GM06990 (cell line): ENCODE measurements at regions not wholly inside any gene's neighbourhood (a gene's known extent, or its start where the extent isn't known, plus 50 kb on each side); places are given as distances from the start of the nearest gene placed in this dataset.

ENCODE experiments used
- DNase-seq: peaks from one replicate; pipeline ENCODE4 v3.0.0-alpha.2; 2011; ENCODE audit not compliant: insufficient read length; ENCODE audit errors: extremely low read depth
- H3K27me3 ChIP-seq: replicated peaks from 2 replicates; pipeline ENCODE4 v1.6.0; 2011; ENCODE audit warnings: low read length; ENCODE audit not compliant: control insufficient read depth, insufficient read depth
- H3K36me3 ChIP-seq: 2 replicates; pipeline ENCODE4 v1.5.1; 2011; ENCODE audit warnings: low read length; ENCODE audit not compliant: control insufficient read depth, insufficient read depth
- H3K4me3 ChIP-seq: replicated peaks from 2 replicates; pipeline ENCODE4 v1.5.1; 2011; ENCODE audit warnings: low read depth, mild to moderate bottlenecking, control low read depth, low read length
- TF ChIP-seq, protein P1 (sequence below): IDR thresholded peaks from 2 replicates; pipeline ENCODE4 v1.5.1; 2011; ENCODE audit warnings: low read length, control low read depth, mild to moderate bottlenecking, inconsistent platforms; ENCODE audit not compliant: insufficient read depth, poor library complexity, severe bottlenecking

DNA sequence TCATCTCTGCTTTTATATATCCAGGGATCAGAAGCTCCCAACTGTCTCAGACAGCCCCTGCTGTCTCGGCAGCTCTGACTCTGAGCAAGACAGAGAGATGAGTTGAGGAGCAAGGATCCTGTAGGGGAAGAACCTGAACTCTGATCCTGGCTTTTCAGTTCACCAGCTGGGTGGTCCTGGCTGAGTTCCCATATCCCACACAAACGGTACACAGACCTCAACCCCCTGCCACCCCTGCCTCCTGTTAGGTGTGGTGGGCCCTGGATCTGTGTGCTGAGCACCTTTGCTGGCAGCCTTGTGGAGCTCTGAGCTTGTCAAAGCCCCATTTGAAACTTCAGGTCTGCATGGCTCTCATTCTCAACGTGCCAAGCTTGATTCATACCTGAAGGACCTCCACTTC is 54.3 kb upstream of the GPR26 start:
- no peak overlapping the region for H3K4me3 ChIP-seq
- no peak for DNase-seq
- H3K36me3 ChIP-seq, result no peaks in the 10 kb centered on the region
- TF ChIP-seq, protein P1, sequence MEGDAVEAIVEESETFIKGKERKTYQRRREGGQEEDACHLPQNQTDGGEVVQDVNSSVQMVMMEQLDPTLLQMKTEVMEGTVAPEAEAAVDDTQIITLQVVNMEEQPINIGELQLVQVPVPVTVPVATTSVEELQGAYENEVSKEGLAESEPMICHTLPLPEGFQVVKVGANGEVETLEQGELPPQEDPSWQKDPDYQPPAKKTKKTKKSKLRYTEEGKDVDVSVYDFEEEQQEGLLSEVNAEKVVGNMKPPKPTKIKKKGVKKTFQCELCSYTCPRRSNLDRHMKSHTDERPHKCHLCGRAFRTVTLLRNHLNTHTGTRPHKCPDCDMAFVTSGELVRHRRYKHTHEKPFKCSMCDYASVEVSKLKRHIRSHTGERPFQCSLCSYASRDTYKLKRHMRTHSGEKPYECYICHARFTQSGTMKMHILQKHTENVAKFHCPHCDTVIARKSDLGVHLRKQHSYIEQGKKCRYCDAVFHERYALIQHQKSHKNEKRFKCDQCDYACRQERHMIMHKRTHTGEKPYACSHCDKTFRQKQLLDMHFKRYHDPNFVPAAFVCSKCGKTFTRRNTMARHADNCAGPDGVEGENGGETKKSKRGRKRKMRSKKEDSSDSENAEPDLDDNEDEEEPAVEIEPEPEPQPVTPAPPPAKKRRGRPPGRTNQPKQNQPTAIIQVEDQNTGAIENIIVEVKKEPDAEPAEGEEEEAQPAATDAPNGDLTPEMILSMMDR, result no peak
- H3K27me3 ChIP-seq, result no peaks in the 10 kb centered on the region

GRCh38 chr10:123613346-123613850 is 52.8 kb upstream of the GPR26 start:
- Histone ChIP-seq H3K36me3 (no peaks in the 10 kb centered on the region), H3K4me3 (no peak overlapping the region), H3K27me3 (no peaks in the 10 kb centered on the region)
- TF ChIP-seq, protein P1, result no peak
- DNase-seq, result no peak

DNA sequence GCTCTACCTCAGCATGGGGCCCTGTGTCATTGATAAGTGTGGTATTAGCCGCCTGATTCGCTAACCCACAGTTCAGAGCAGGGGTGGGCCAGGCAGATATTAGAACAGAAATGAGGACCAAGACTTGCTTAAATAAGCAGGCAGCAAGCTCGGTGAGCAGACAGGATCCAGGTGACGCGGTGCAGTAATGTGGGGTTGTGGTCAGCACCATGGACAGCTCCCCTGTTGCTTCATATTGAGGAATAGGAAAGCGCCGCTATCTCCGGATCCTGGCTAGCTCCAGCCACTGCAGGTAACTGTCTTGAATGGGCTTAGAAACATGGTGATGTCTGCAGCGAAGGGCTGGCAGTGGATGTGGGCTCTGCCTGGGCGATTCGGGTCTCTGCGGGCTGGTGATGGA is 51.3 kb upstream of the GPR26 start:
- TF ChIP-seq, protein P1, result no peak
- no peaks in the 10 kb centered on the region for H3K36me3 ChIP-seq
- no peak overlapping the region for H3K4me3 ChIP-seq
- H3K27me3 ChIP-seq, result no peaks in the 10 kb centered on the region
- DNase-seq, result no peak
